ENCODE measurements at regions not wholly inside any gene's neighbourhood (a gene's known extent, or its start where the extent isn't known, plus 50 kb on each side); places are given as distances from the start of the nearest gene placed in this dataset.
"Not testable (repeated sequence)": the region's sequence is repeated elsewhere in the genome, so short reads cannot be mapped to it uniquely, and the experiment has no call there.

- not testable (repeated sequence) for TF ChIP-seq CTCF, POLR2A (IDR thresholded peaks at IDR 0.05)
Observed at GRCh38 chr1:149228672-149229585, 125.6 kb upstream of the NBPF9 start.
